NCI-H1105 treated with DMSO at 0.1 percent for 48 hours (cell line): ENCODE measurements at regions not wholly inside any gene's neighbourhood (a gene's known extent, or its start where the extent isn't known, plus 50 kb on each side); places are given as distances from the start of the nearest gene placed in this dataset.

ENCODE experiments used
- DNase-seq: peaks from one replicate; lab custom pipeline; 2025; lab: John Stamatoyannopoulos, UW

DNA sequence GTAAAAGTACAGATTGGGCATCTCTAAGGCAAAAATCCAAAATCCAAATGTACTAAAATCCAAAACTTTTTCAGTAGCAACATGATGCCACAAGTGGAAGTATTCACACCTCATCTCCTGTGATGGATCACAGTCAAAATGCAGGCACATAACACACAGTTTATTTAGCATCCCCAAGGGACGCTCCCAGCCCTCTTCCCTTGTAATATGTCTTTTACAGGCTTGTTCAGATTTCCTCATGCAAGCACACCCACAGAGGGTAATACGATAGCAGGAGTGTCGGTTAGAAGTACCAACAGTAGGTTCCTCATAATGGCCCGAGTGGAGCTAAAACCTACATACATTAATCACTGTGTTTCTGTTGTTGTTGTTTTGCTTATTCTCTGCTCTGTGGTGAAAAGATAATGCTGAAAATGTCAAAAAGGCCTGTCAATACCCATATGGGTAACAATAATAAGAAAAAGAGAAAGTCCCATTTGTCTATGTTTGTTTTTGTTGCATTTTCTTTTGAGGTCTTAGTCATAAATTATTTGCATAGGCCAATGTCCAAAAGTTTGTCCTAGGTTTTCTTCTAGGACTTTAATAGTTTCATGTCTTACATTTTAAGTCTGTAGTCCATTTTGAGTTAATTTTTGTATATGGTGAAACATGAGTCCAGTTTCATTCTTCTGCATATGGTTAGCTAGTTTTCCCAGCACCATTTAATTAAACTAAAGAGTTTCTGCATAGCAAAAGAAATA, 133.1 kb downstream of the LRIG3 start:
- no peak for DNase-seq

- no peak for DNase-seq
Observed at GRCh38 chr12:58794859-58795258, 125.4 kb downstream of the LRIG3 start.

- no peak for DNase-seq
Observed at GRCh38 chr12:58795825-58796224, 124.5 kb downstream of the LRIG3 start.

DNA sequence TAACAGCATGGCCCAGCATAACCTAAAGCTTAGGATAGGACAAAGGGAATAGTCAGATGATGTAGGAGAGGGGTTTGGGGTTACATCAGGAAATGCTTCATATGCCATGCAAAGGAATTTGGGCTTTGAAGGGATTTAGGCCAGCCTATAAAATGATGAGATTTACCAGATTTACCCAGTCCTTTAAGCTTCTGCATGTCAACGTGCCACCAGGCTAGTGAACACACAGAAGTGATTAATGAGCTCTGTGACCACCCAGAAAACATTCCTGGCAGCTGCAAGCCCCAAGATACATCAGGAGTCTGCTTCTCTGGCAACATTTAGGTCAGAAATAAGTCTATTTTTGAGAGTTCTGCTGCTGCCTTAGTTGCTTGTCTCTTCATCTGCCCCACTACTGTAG, 118.3 kb downstream of the LRIG3 start:
- DNase-seq, result no peak

GRCh38 chr12:58803908-58804307, 116.4 kb downstream of the LRIG3 start:
- DNase-seq, result no peak

- DNase-seq, result no peak
Observed at GRCh38 chr12:58804749-58805148, 115.6 kb downstream of the LRIG3 start.

- DNase-seq, result no peak
Observed at GRCh38 chr12:58809064-58809607, 111.2 kb downstream of the LRIG3 start.

DNA sequence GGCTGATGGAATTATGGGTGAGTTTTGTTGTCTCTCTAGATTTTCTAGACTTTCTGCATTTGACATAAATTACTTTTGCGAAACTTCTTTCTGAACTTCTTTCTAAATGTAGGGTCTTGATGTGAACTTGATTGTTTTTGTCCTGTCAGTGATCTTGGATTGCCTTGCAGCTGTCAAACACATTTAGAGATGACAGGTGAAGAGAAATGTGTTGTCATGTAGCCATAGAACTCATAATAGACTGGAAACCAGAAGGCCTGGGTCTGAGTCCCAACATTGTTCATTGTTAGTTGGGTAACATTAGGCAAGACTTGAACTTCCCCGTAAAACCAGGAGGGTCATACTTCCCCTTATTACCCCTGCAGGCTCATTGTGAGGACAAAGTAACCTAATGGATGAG, 109.0 kb downstream of the LRIG3 start:
- DNase-seq, result no peak

GRCh38 chr12:58812214-58812613, 108.1 kb downstream of the LRIG3 start:
- DNase-seq, result no peak

- DNase-seq, result no peak
Observed at GRCh38 chr12:58814036-58814435, 106.3 kb downstream of the LRIG3 start.

GRCh38 chr12:58815235-58815634, 105.1 kb downstream of the LRIG3 start:
- no peak for DNase-seq

GRCh38 chr12:58818546-58818945, 101.8 kb downstream of the LRIG3 start:
- DNase-seq, result no peak

DNA sequence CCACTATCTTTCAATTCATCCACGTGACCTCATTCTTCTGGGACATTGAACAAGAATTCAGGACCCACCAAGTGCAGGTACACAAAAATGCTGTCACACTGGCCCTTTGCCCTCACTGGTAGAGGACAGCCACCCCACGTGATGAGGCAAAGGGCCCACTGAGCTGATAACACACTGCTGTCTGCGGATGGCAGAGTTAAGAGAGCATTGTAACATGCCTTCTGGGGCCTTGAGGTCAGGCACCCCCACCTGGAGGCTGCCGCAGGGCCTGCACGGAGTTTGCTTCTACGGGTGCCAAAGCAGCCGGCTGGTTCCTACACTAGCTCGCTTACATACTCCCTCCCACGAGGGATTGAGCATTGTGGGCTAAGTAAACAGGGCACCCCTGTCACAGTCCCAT, 101.0 kb downstream of the LRIG3 start:
- DNase-seq, result no peak

- no peak for DNase-seq
Observed at GRCh38 chr12:58819985-58820384, 100.3 kb downstream of the LRIG3 start.
